Neural progenitor cell (in vitro differentiated cells): ENCODE measurements at regions not wholly inside any gene's neighbourhood (a gene's known extent, or its start where the extent isn't known, plus 50 kb on each side); places are given as distances from the start of the nearest gene placed in this dataset.
"Not testable (repeated sequence)": the region's sequence is repeated elsewhere in the genome, so short reads cannot be mapped to it uniquely, and the experiment has no call there.

Source experiments
- DNase-seq: peaks from one replicate; pipeline ENCODE4 v3.0.0-alpha.2; 2016; ENCODE audit warnings: low spot score
- H2AFZ ChIP-seq: fragments of 200-600 bp; sonication (generic); replicated peaks from 2 replicates; pipeline ENCODE4 v1.6.1; 2016; ENCODE audit warnings: antibody characterized with exemption
- H3F3A ChIP-seq: fragments of 200-600 bp; sonication (generic); 2 replicates; pipeline ENCODE4 v1.6.1; 2016; ENCODE audit warnings: antibody characterized with exemption, low read depth
- H3K27ac ChIP-seq: fragments of 200-600 bp; sonication (generic); 2 replicates; pipeline ENCODE4 v1.5.1; 2016; ENCODE audit warnings: mild to moderate bottlenecking
- H3K27me3 ChIP-seq: fragments of 200-600 bp; sonication (generic); 2 replicates; pipeline ENCODE4 v1.6.1; 2016; ENCODE audit warnings: mild to moderate bottlenecking, moderate library complexity
- H3K36me3 ChIP-seq: fragments of 200-600 bp; sonication (generic); 2 replicates; pipeline ENCODE4 v1.5.1; 2016
- H3K4me1 ChIP-seq: fragments of 200-600 bp; sonication (generic); 2 replicates; pipeline ENCODE4 v1.6.1; 2016; ENCODE audit warnings: mixed run types
- H3K4me2 ChIP-seq: fragments of 200-600 bp; sonication (generic); 2 replicates; pipeline ENCODE4 v1.6.1; 2016
- H3K4me3 ChIP-seq: fragments of 200-600 bp; sonication (generic); 2 replicates; pipeline ENCODE4 v1.5.1; 2016
- H3K79me2 ChIP-seq: fragments of 200-600 bp; sonication (generic); 2 replicates; pipeline ENCODE4 v1.6.1; 2016; ENCODE audit warnings: low read depth
- H3K9ac ChIP-seq: fragments of 200-600 bp; sonication (generic); 2 replicates; pipeline ENCODE4 v1.6.1; 2016
- H3K9me3 ChIP-seq: fragments of 200-600 bp; sonication (generic); 2 replicates; pipeline ENCODE4 v1.5.1; 2016; ENCODE audit warnings: low read depth
- H4K20me1 ChIP-seq: fragments of 200-600 bp; sonication (generic); 2 replicates; pipeline ENCODE4 v1.6.1; 2016; ENCODE audit warnings: low read depth
- H3K27ac Mint-ChIP-seq: 3 replicates; pipeline ENCODE4 v1.8.0; 2021; ENCODE audit warnings: mixed read lengths
- H3K27me3 Mint-ChIP-seq: 2 replicates; pipeline ENCODE4 v1.8.0; 2022; ENCODE audit warnings: low read depth, mild to moderate bottlenecking, inconsistent platforms, moderate library complexity, mixed read lengths; ENCODE audit not compliant: insufficient read depth
- H3K36me3 Mint-ChIP-seq: 3 replicates; pipeline ENCODE4 v1.8.0; 2021; ENCODE audit warnings: mixed read lengths
- H3K4me1 Mint-ChIP-seq: 3 replicates; pipeline ENCODE4 v1.8.0; 2021; ENCODE audit warnings: mixed read lengths
- H3K4me3 Mint-ChIP-seq: 3 replicates; pipeline ENCODE4 v1.8.0; 2021; ENCODE audit warnings: mild to moderate bottlenecking, moderate library complexity, mixed read lengths
- H3K9me3 Mint-ChIP-seq: 3 replicates; pipeline ENCODE4 v1.8.0; 2020; ENCODE audit warnings: mixed read lengths
- CTCF ChIP-seq: fragments of 200-600 bp; sonication (generic); IDR thresholded peaks from 2 replicates; pipeline ENCODE4 v1.5.1; 2017; ENCODE audit warnings: antibody characterized with exemption, mild to moderate bottlenecking
- EZH2 ChIP-seq: fragments of 200-600 bp; sonication (generic); IDR thresholded peaks from 2 replicates; pipeline ENCODE4 v1.6.1; 2017; ENCODE audit warnings: antibody characterized with exemption, mild to moderate bottlenecking, moderate library complexity
- EZH2phosphoT487 ChIP-seq: fragments of 200-600 bp; sonication (generic); IDR thresholded peaks from 2 replicates; pipeline ENCODE4 v1.6.1; 2017; ENCODE audit warnings: antibody characterized with exemption

GRCh38 chr11:57056735-57057134, 68.0 kb downstream of the OR5AK2 start:
- no peak overlapping the region for H3K27ac ChIP-seq
- no peaks in the 10 kb centered on the region for H3K36me3 ChIP-seq
- Mint-ChIP-seq H3K27ac (no peak overlapping the region), H3K4me3 (no peak overlapping the region), H3K36me3 (no peaks in the 10 kb centered on the region), H3K27me3 (peaks cover 2% of the 10 kb centered on the region), H3K4me1 (no peaks in the 10 kb centered on the region), H3K9me3 (peaks cover 9% of the 10 kb centered on the region)
- DNase-seq = no peak
- no peaks in the 10 kb centered on the region for H3K9me3 ChIP-seq
- H3F3A ChIP-seq = no peaks in the 10 kb centered on the region
- H3K79me2 ChIP-seq = no peaks in the 10 kb centered on the region
- no peak overlapping the region for H3K4me3 ChIP-seq
- no peak overlapping the region for H3K4me2 ChIP-seq
- TF ChIP-seq EZH2 (no peak), EZH2phosphoT487 (no peak), CTCF (no peak)
- H3K27me3 ChIP-seq = no peaks in the 10 kb centered on the region
- no peaks in the 10 kb centered on the region for H4K20me1 ChIP-seq
- no peaks in the 10 kb centered on the region for H3K4me1 ChIP-seq
- no peak overlapping the region for H3K9ac ChIP-seq
- no peak overlapping the region for H2AFZ ChIP-seq

GRCh38 chr11:57057561-57057960, 68.8 kb downstream of the OR5AK2 start:
- Histone ChIP-seq H3K4me2 (no peak overlapping the region), H3K27ac (no peak overlapping the region), H3K79me2 (no peaks in the 10 kb centered on the region), H3K9me3 (peaks cover 6% of the 10 kb centered on the region), H3K36me3 (no peaks in the 10 kb centered on the region), H4K20me1 (no peaks in the 10 kb centered on the region), H3K9ac (no peak overlapping the region), H3K27me3 (no peaks in the 10 kb centered on the region), H3F3A (no peaks in the 10 kb centered on the region), H3K4me1 (no peaks in the 10 kb centered on the region), H3K4me3 (no peak overlapping the region), H2AFZ (no peak overlapping the region)
- Mint-ChIP-seq H3K9me3 (peaks cover 9% of the 10 kb centered on the region), H3K27me3 (no peaks in the 10 kb centered on the region), H3K27ac (no peak overlapping the region), H3K4me3 (no peak overlapping the region), H3K4me1 (no peaks in the 10 kb centered on the region), H3K36me3 (no peaks in the 10 kb centered on the region)
- no peak for DNase-seq
- TF ChIP-seq EZH2phosphoT487 (no peak), EZH2 (no peak), CTCF (no peak)

- H3K9me3 ChIP-seq, H3K9ac ChIP-seq, H3K36me3 ChIP-seq, H3K4me1 ChIP-seq, H4K20me1 ChIP-seq, H3K4me3 ChIP-seq, H3F3A ChIP-seq, H3K36me3 Mint-ChIP-seq, H3K4me1 Mint-ChIP-seq, H3K27ac ChIP-seq, H3K27me3 Mint-ChIP-seq, H3K4me2 ChIP-seq, H3K79me2 ChIP-seq, H3K4me3 Mint-ChIP-seq, H3K27ac Mint-ChIP-seq, H3K27me3 ChIP-seq, H2AFZ ChIP-seq, DNase-seq: not testable (repeated sequence)
- peaks cover 20% of the 10 kb centered on the region for H3K9me3 Mint-ChIP-seq
These were observed 74.2 kb downstream of the OR5AK2 start for GRCh38 chr11:57062957-57063356.

- no peaks in the 10 kb centered on the region for H3K4me1 Mint-ChIP-seq
- H3F3A ChIP-seq = no peaks in the 10 kb centered on the region
- no peak overlapping the region for H3K27ac ChIP-seq
- no peaks in the 10 kb centered on the region for H3K9me3 ChIP-seq
- no peaks in the 10 kb centered on the region for H3K27me3 ChIP-seq
- H4K20me1 ChIP-seq = no peaks in the 10 kb centered on the region
- no peaks in the 10 kb centered on the region for H3K79me2 ChIP-seq
- H3K4me1 ChIP-seq = no peaks in the 10 kb centered on the region
- H3K4me2 ChIP-seq = no peak overlapping the region
- no peaks in the 10 kb centered on the region for H3K27me3 Mint-ChIP-seq
- no peaks in the 10 kb centered on the region for H3K36me3 Mint-ChIP-seq
- H3K4me3 ChIP-seq = no peak overlapping the region
- H3K9me3 Mint-ChIP-seq = peaks cover 5% of the 10 kb centered on the region
- H3K4me3 Mint-ChIP-seq = no peak overlapping the region
- no peaks in the 10 kb centered on the region for H3K36me3 ChIP-seq
- H2AFZ ChIP-seq = no peak overlapping the region
- TF ChIP-seq EZH2phosphoT487 (no peak), EZH2 (no peak), CTCF (no peak)
- no peak overlapping the region for H3K27ac Mint-ChIP-seq
- DNase-seq = no peak
- H3K9ac ChIP-seq = no peak overlapping the region
These were observed 81.2 kb downstream of the OR5AK2 start for GRCh38 chr11:57069942-57070341.
